Smooth muscle cell (in vitro differentiated cells): ENCODE measurements at regions not wholly inside any gene's neighbourhood (a gene's known extent, or its start where the extent isn't known, plus 50 kb on each side); places are given as distances from the start of the nearest gene placed in this dataset.
"Not testable (repeated sequence)": the region's sequence is repeated elsewhere in the genome, so short reads cannot be mapped to it uniquely, and the experiment has no call there.

Experiments used
- DNase-seq: peaks from one replicate; lab custom pipeline; 2025; ENCODE audit not compliant: unreplicated experiment; lab: John Stamatoyannopoulos, UW
- H2AFZ ChIP-seq: fragments of 200-600 bp; sonication (generic); 2 replicates; pipeline ENCODE4 v1.6.0; 2016; ENCODE audit warnings: antibody characterized with exemption, low read depth, mild to moderate bottlenecking
- H3F3A ChIP-seq: fragments of 200-600 bp; sonication (generic); 2 replicates; pipeline ENCODE4 v1.6.0; 2017; ENCODE audit warnings: antibody characterized with exemption, low read depth
- H3K27ac ChIP-seq: fragments of 200-600 bp; sonication (generic); 2 replicates; pipeline ENCODE4 v1.5.1; 2016; ENCODE audit warnings: low read depth, mild to moderate bottlenecking
- H3K27me3 ChIP-seq: fragments of 200-600 bp; sonication (generic); 2 replicates; pipeline ENCODE4 v1.6.1; 2016; ENCODE audit warnings: low read depth, mild to moderate bottlenecking
- H3K36me3 ChIP-seq: fragments of 200-600 bp; sonication (generic); 2 replicates; pipeline ENCODE4 v1.5.1; 2016; ENCODE audit warnings: low read depth
- H3K4me1 ChIP-seq: fragments of 200-600 bp; sonication (generic); 2 replicates; pipeline ENCODE4 v1.5.1; 2016; ENCODE audit warnings: low read depth
- H3K4me2 ChIP-seq: fragments of 200-600 bp; sonication (generic); 2 replicates; pipeline ENCODE4 v1.6.0; 2016; ENCODE audit warnings: mild to moderate bottlenecking
- H3K4me3 ChIP-seq: fragments of 200-600 bp; sonication (generic); 2 replicates; pipeline ENCODE4 v1.5.1; 2016; ENCODE audit warnings: mild to moderate bottlenecking
- H3K79me2 ChIP-seq: fragments of 200-600 bp; sonication (generic); 2 replicates; pipeline ENCODE4 v1.6.0; 2016; ENCODE audit warnings: low read depth, mild to moderate bottlenecking
- H3K9ac ChIP-seq: fragments of 200-600 bp; sonication (generic); 2 replicates; pipeline ENCODE4 v1.6.0; 2016; ENCODE audit warnings: low read depth
- H3K9me3 ChIP-seq: fragments of 200-600 bp; sonication (generic); replicated peaks from 2 replicates; pipeline ENCODE4 v1.5.1; 2016; ENCODE audit warnings: low read depth
- H4K20me1 ChIP-seq: fragments of 200-600 bp; sonication (generic); 2 replicates; pipeline ENCODE4 v1.6.0; 2016; ENCODE audit warnings: low read depth
- CTCF ChIP-seq: fragments of 200-600 bp; sonication (generic); IDR thresholded peaks from 2 replicates; pipeline ENCODE4 v1.5.1; 2017; ENCODE audit warnings: borderline replicate concordance, mild to moderate bottlenecking, antibody characterized with exemption; ENCODE audit not compliant: insufficient read depth, poor library complexity, severe bottlenecking
- WGBS: methylation state at CpG from one replicate; pipeline ENCODE4 v1.1.7; 2016; ENCODE audit warnings: low lambda C conversion rate; 5-methylcytosine and 5-hydroxymethylcytosine counted together

- WGBS: 77% methylated on average over 1 of the region's 1 CpG
Measured at GRCh38 chr3:165653130-165653778, 184.0 kb downstream of the BCHE start.

GRCh38 chr3:165649282-165649681, 187.9 kb downstream of the BCHE start:
- not testable (repeated sequence) for H3K4me3 ChIP-seq, H3K9ac ChIP-seq, DNase-seq, H3K36me3 ChIP-seq, H3K9me3 ChIP-seq, H3K27ac ChIP-seq, H3K27me3 ChIP-seq, H3K79me2 ChIP-seq, H3K4me2 ChIP-seq, H3K4me1 ChIP-seq, H3F3A ChIP-seq, H2AFZ ChIP-seq, H4K20me1 ChIP-seq
- 96% methylated on average over 27 of the region's 30 CpGs for WGBS

More at GRCh38 chr3:165653130-165653778, 184.0 kb downstream of the BCHE start:
- Histone ChIP-seq H3K4me1 (no peaks in the 10 kb centered on the region), H3K27me3 (no peaks in the 10 kb centered on the region), H3K9ac (no peak overlapping the region), H3K36me3 (no peaks in the 10 kb centered on the region), H3K79me2 (no peaks in the 10 kb centered on the region), H3K9me3 (no peaks in the 10 kb centered on the region), H2AFZ (no peak overlapping the region), H4K20me1 (no peaks in the 10 kb centered on the region), H3F3A (no peaks in the 10 kb centered on the region), H3K4me2 (no peak overlapping the region), H3K27ac (no peak overlapping the region), H3K4me3 (no peak overlapping the region)
- DNase-seq: no peak
- no peak for TF ChIP-seq CTCF

GRCh38 chr3:165645191-165645590, 192.0 kb downstream of the BCHE start:
- no peak for DNase-seq
- Histone ChIP-seq H2AFZ (no peak overlapping the region), H3K27me3 (no peaks in the 10 kb centered on the region), H3K79me2 (no peaks in the 10 kb centered on the region), H3K36me3 (no peaks in the 10 kb centered on the region), H3K4me2 (no peak overlapping the region), H3K4me3 (no peak overlapping the region), H3K27ac (no peak overlapping the region), H3F3A (no peaks in the 10 kb centered on the region), H3K4me1 (no peaks in the 10 kb centered on the region), H3K9me3 (no peaks in the 10 kb centered on the region), H4K20me1 (no peaks in the 10 kb centered on the region), H3K9ac (no peak overlapping the region)
- WGBS: 94% methylated on average over 2 of the region's 2 CpGs
- TF ChIP-seq CTCF: no peak

- Histone ChIP-seq H3K79me2 (no peaks in the 10 kb centered on the region), H3K27me3 (no peaks in the 10 kb centered on the region), H3K4me3 (no peak overlapping the region), H3K4me2 (no peak overlapping the region), H4K20me1 (no peaks in the 10 kb centered on the region), H2AFZ (no peak overlapping the region), H3F3A (no peaks in the 10 kb centered on the region), H3K9ac (no peak overlapping the region), H3K4me1 (no peaks in the 10 kb centered on the region), H3K27ac (peak overlapping the region; percentile 98), H3K36me3 (no peaks in the 10 kb centered on the region), H3K9me3 (no peaks in the 10 kb centered on the region)
- TF ChIP-seq CTCF: no peak
- DNase-seq: no peak
- 97% methylated on average over 1 of the region's 1 CpG for WGBS
Measured at GRCh38 chr3:165644331-165644730, 192.9 kb downstream of the BCHE start.
